ENCODE measurements at regions not wholly inside any gene's neighbourhood (a gene's known extent, or its start where the extent isn't known, plus 50 kb on each side); places are given as distances from the start of the nearest gene placed in this dataset.
"Not testable (repeated sequence)": the region's sequence is repeated elsewhere in the genome, so short reads cannot be mapped to it uniquely, and the experiment has no call there.

DNA sequence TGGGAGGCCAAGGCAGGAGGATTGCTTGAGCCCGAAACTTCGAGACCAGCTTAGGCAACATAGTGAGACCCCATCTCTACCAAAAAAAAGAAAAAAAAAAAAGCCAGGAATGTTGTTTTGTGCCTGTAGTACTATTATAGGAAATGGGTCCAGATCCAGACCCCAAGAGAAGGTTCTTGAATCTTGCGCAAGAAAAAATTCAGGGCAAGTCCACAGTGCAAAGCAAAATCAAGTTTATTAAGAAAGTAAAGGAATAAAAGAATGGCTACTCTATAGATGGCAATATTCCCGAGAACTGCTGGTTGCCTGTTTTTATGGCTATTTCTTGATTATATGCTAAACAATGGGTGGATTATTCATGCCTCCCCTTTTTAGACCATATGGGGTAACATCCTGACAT is 51.2 kb upstream of the RDX start:
- DNase-seq (ENCODE audit: low spot score) = no peak

DNA sequence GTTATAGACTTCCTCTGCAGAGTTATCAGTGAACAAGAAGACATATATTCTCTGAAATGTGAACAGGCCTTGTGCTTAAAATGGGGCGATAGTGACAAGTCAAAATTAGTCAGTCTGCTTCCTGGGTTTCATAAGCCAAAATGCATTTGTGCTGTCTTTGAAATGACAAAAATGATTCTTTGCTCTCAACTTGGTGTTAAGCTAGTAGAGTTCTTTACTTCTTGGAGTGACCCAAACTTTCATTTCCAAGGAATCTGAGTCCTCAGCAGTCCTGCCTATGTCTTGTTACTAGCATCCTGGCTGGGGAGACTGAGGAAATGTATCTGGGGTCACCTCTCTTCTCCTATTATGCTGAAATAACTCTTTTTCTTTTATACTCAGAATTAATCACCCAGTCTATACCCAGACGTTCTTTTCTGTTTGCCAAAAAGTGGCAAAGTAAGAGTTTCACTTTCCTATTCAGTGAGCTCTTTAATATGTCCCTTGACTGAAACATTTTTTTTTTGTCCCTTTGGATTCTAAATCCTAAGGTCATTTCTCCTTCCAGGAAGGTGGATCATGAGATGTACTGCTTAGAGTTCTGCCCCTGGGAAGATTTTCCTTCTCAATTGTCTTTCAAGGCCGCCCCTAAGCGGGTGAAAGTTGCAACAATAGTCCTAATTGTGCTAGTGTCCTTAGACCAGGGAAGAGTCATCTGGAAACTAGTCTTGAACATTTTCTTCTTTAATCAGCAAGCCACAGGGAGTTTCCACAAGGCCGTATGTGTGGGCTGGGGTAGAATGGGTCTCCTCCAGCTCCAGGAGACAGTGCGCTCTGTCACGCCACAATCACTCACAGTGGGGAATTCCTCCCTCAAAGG is 53.0 kb upstream of the RDX start:
- peak; percentile 93 for DNase-seq (ENCODE audit: low spot score)

DNA sequence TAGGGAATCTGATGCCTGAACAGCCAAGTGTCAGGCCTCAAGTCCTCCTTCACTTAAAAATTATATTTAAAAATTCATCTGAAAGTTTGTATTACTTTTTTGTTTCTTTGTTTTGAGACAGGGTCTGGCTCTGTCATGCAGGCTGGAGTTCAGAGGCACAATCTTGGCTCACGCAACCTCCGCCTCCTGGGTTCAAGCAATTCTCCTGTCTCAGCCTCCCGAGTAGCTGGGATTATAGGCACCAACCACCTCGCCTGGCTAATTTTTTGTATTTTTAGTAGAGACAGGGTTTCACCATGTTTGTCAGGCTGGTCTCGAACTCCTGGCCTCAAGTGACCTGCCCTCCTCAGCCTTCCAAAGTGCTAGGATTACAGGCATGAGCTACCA is 53.6 kb upstream of the RDX start:
- DNase-seq (ENCODE audit: low spot score) = not testable (repeated sequence)

DNA sequence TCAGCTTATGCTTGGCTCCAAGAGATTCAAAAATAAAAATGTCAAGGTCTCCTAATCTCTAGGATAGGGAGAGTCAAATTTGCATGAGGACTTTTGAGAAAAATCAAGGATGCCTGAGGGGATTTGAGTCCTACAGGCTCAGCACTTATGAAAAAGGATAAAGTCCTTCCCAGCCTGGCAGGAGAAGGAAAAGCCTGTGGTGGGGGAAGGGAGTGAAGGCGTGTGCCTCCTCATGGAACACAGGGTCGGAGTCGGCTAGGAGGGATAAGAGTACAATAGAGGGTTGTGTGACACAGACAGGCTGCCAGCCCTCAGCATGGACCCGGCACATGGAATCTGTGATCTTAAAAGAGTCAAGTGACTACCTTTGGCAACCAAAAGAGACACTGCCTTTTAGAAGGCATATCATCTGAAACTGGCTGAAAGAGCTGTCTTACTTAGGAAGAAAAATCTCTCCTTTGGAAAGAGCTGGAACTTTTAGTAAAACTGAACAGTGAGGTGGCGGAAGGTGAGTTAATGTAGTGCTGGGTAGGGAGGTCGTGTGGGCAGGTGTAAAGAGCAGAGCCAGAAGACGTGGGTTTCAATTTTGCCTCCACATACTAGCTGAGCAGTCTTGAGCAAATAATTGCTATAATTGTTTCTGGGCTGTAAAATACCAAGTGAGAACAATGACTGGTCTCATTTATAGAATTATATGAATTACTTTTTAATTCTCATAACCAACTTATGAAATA is 58.8 kb upstream of the RDX start:
- DNase-seq (ENCODE audit: low spot score) = no peak

DNA sequence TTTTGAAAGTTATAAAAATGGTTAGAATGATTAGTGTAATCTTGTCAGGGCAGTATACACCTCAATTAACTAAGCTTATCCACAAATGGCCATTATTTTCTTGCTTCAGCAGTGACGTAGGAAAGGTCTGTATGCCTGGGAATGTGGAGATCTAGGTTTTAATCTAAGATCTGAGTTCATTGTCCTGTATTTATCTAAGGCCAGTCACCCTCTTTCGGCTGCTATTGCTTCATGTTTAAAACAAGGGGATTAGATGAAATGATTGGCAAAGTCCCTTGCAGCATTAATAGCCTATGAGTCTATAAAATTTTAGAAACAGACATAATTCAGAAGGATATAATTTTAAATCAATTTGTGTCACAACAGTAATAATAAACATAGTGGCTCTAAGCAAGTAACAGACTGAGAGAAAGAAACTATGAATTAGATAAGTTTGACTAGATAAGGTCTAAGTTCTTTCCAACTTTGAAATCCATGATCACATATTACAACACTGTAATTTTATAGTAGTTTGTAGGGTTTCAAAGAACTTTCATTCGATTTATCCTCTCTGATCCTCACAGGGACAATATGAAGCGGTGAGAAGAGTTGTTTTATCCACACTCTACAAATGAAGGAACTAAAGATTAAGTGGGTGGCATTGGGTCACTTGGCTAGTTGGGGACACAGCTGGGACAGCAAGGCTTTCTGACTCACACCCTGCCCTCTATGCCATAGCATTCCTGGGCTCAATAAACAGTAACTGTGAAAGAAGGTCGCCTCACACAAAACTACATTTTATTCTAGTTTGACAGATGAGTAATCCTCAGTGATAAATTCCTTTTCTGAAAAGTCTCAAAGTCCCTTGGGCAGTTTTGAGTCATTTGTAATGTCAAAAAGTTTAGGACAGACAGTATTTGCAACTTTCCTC is 60.6 kb upstream of the RDX start:
- peak; percentile 54 for DNase-seq (ENCODE audit: low spot score)

DNA sequence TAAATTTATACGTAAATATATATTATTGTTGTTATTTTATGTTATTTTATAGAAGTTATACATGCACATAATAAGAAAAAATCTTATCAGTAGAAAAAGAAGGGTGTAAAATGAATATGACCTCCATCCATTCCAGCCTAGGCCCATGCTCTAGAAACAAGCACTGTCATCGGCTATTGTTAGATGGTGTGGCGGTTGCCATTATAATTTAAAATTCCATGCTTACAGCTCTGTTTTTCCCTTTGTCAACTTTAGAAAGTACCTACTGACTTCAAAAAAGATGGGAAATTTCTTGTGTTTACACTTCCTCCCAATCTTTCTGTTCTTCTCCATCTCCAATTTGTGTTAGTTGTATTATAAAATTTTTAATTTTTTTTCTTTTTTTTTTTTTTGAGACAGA is 61.9 kb upstream of the RDX start:
- no peak for DNase-seq (ENCODE audit: low spot score)

DNA sequence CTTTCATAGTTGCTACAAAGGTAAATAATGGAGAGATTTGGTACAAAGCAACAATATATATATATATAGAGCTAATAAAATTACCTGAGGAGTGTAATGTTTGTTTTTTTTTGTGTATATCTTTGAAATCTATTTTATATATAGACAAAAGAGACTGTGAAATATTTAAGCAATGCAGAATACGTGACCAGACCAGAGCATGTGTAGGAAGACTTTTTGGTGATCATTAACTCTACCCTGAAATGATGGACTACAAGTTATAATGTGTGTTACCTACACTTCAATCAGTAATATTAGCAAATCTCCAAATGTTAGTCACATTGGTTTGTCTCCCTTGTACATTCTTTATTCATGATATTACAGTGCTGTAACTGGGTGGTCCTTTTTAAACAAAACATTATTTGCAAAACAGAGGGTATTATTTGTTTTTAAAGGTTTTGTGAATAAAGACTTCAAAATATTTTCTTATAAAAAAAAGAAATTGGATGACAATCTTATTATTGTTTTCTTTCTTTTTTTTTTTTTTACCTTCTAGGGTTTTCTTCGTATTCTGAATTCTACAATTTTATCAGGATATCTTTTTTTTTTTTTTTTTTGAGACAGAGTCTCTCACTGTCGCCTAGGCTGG is 64.5 kb upstream of the RDX start:
- not testable (repeated sequence) for DNase-seq (ENCODE audit: low spot score)

DNA sequence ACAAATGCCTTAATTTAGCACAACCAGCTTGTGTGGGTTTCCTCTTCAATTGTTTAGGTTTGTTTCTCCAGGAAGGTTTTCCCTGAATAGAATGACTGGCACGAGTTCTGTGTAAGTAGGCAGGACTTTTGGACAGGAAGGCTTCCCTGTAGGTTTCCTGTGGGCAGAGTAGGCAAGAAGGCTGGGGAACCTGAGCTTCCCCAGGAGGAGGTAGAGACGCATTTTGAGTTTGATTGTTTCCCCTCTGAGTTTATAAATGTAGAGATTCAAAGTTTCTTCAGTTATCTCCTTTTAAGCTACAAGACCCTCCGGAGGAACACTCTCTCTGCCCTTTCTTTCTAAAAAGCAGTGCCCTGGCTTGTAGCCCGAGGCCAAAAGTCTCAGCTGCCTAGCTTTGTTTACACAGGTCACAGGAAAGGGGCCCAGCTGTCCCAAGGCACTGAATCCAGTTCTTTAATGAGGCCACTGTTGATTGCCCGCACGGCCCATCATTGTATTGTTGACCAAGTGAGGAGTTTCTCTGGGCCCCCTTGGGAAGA is 66.6 kb upstream of the RDX start:
- DNase-seq (ENCODE audit: low spot score) = no peak

DNA sequence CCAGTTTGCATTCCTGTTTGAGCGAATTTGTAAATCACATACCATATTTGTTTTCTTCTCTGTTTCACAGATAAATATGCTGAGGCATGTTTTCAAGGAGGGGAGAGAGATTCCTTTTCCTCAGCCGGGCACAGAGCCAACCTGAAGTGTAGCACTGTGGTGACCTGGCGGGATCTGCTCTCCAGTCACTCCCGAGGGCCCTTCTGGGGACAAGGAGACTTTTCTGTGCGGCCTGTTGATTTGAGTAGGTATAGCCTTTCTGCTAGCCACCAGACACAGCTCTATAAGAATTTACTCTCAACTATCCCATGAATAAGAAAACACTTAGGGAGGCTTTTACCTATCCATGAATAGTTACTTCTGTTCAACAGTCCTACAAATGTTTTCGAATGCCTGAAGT is 63.5 kb upstream of the FDX1 start:
- no peak for DNase-seq (ENCODE audit: low spot score)

DNA sequence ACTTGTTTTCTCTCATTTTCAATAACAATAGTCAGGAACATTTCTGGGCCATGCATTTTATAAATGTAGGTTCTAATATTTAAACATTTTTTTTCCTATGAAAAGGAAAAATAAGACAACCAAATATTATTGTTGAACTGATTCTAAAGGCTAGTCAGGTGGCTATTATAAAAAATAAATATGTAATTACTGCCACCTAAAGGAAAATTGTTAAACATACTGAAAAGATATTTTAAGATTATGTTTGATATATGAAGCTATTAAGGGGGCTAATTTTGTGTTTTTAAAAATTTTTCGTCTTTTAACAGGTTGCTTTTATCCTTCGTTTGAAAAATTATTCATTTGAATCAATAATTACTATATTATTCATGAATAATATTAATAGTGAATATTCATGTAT is 62.2 kb upstream of the FDX1 start:
- no peak for DNase-seq (ENCODE audit: low spot score)

DNA sequence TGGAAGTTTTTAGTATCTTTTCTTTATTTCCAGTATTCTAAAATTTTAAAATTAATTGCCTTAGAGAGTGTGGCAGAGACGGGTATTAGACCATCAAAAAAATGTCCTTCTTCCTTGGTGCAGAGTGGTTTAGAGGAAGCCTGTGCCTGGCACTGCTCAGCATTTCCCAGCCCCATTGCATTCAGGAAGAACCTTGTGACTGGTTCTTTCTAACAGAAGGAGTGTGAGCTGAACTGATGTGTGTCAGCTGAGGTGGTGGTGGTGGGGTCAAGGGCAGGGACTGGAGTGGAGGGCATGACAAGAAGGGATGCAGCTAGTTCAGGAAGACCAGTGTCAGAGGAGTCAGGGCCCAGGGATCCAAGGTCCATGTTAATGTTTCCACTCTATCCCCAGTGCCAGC is 58.7 kb upstream of the FDX1 start:
- DNase-seq (ENCODE audit: low spot score) = no peak

DNA sequence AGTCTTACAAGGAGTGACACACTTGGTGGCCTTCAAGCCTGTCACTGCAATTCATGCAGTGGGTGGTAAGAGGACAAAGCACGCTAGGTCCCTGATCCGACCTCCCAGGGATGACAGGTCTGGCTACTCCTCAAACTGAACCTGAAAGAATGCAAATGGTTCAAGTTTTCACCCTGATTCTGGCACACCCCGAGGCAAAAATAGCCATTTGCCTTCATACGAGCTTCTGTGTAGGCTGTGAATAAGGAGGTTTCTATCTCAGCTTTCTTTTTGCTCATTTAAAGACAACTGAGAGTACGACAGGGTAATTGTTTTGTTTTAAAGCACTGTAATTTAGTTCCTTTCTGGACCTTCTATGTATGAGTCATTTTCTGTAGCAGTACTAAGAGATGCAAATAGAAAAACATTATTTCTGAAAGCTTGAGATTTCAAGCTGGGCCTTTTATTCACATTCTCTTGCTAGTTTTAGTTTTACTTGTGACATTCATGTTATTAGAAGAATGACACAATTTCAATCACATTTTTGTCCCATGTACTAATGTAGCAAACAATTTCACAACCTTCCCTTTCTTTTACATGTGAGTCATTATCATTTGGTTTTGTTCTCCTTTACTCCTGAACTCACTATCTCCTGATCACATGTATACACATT is 56.6 kb upstream of the FDX1 start:
- peak; percentile 78 for DNase-seq (ENCODE audit: low spot score)

DNA sequence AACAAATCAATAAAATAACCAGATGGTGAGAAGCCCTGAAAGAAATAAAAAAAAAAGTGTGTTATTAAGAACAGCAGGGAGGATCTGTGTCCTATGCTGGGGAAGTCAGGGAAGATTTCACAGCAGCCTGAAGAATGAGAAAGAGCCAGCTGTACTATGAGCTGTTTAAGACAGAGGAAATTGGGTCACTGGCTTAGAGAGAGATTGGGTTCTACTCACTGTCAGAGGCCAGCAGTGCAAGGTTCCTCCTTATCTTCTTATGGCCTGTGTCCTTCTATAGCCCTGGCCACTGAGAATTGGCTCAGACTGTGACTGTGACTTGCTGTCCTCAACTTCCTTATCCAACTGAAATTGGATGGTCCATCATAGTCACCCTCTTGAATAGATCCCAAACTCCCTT is 54.8 kb upstream of the FDX1 start:
- no peak for DNase-seq (ENCODE audit: low spot score)

DNA sequence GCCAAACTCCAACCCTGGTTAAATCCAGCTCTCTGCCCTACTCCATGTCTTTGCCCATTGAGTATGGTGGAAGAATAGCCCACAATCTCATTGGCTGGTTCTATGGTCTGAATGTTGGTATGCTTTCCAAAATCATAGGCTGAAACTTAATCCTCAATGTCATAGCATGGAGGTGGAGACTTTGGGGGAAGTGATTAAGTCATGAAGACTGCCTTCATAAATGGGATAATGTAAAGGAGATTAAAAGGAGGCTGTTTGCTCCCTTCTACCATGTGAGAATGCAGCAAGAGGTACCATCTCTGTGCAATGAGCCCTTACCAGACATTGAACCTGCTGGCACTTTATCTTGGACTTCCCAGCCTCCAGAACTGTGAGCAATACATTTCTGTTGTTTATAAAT is 54.4 kb upstream of the FDX1 start:
- no peak for DNase-seq (ENCODE audit: low spot score)

DNA sequence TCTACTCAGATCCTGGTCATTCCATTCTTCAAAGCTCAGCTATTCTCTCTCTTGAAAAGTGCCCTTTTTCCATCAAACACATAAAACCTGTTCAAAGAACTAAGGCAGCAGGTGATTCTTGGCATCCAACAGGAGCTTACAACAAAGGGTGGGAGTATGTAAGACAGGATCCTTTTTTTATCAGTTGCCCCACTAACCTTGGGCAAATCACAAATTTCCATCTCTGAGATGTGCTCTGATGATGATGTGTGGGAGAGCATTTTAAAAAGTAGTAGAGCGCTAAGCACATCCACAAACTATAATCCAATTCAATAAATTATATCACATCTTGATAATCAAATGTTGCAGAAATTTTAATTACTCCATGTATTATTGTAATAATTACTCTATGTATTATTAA is 53.7 kb upstream of the FDX1 start:
- DNase-seq (ENCODE audit: low spot score) = no peak

DNA sequence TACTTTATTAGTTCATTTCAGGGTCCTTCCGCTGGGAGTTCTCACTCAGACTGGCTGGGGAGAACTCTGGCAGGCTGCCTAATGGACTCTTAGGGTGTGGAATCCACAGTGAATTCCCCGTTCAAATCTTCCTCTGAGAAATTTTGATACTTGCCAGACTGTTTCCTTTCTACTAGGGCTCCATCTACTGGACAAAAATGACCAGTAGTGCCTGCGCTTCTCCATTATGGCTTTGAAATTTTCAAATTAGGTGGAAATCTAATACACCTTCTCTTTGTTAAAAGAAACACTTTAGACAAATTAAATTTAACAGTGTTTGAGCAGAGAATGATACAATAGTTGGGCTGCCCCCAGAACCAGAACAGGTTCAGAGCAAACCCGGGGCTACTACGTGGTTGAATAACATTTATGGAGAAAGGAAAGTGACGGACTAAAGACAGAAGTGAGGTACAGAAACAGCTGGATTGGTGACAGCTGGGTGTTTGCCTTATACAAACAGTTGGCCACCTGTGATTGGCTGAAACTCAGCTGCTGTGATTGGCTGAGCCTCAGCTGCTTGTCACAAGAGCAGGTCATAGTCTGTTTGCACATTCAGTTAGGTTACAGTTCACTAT is 52.9 kb upstream of the FDX1 start:
- peak; percentile 71 for DNase-seq (ENCODE audit: low spot score)

DNA sequence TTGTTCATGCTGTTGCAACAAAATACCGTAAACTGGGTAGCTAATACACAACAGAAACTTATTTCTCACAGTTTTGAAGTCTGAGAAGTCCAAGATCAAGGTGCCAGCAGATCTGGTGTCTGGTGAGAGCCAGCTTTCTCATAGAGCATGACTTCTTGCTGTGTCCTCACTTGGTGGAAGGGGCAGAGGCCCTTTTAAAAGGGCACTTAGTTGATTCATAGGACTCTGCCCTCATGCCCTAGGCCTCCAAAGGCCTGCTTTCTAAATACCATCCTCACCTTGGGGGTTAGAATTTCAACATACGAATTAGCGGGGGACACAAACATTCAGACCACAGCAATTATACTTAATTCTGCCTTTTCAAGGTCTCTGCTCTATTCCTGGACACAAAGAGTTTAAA is 52.3 kb upstream of the FDX1 start:
- no peak for DNase-seq (ENCODE audit: low spot score)

DNA sequence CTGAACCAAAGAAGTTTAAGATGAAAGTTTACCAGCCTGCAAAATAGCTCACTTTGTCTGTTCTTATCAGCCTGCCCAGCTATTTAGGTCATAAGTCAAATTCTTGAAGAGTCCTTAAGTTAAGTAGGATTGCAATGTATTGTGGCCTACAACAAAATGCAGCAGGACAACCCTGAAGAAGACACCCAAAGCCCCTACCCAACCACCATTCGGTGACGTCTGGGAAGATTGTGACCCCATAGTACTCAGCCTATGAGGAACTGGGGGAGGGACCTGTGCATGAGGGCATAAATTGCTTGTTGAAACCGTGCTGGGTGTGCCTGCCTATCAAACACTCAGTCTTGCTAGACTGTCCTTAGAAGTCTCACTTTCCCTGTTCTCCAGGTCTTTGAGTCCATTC is 50.5 kb upstream of the FDX1 start:
- no peak for DNase-seq (ENCODE audit: low spot score)

DNA sequence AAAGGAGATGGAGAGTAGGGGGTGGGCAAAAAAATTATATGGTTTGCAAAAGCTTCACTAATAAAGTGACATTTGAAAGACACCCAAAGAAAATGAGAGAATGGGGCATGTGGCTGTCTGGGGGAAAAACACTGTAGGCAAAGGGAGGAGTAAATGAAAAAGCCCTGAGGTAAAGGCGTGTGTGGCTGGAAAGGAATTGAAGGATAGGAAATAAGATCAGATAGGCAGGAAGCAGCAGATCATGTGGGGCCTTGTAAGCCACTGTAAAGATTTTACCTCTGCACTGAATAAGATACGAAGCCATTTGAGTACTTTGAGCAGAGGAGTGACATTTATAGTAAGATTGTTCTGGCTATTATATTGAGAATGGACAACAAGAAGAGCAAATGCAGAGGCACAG is 49.8 kb upstream of the FDX1 start:
- no peak for DNase-seq (ENCODE audit: low spot score)
